ENCODE measurements at regions not wholly inside any gene's neighbourhood (a gene's known extent, or its start where the extent isn't known, plus 50 kb on each side); places are given as distances from the start of the nearest gene placed in this dataset.

GRCh38 chr10:78398382-78398781, 364.7 kb downstream of the RPS24 start:
- no peak overlapping the region for H3K4me3 ChIP-seq
- no peak overlapping the region for H3K27ac ChIP-seq
- H3K27me3 ChIP-seq = no peaks in the 10 kb centered on the region
- H3K4me1 ChIP-seq = no peaks in the 10 kb centered on the region
- H3K36me3 ChIP-seq = no peaks in the 10 kb centered on the region
- no peaks in the 10 kb centered on the region for H3K9me3 ChIP-seq
- WGBS, 2 donors = 88 to 97% methylated on average over 2 of the region's 2 CpGs
- DNase-seq (ENCODE audit: low spot score in 2 of 2) = no peak
- no peak for TF ChIP-seq POLR2A (IDR thresholded peaks at IDR 0.05)
- no peak for TF ChIP-seq CTCF (IDR thresholded peaks at IDR 0.05)
- TF ChIP-seq EP300 (IDR thresholded peaks at IDR 0.05) = no peak

- Histone ChIP-seq H3K4me3 (no peak overlapping the region), H3K4me1 (peaks cover 0 to 11% (median 0%) of the 10 kb centered on the region in 4 donors), H3K9me3 (no peaks in the 10 kb centered on the region), H3K27ac (no peak overlapping the region), H3K27me3 (peaks cover 0 to 8% of the 10 kb centered on the region in 2 donors), H3K36me3 (no peaks in the 10 kb centered on the region)
- DNase-seq (ENCODE audit: low spot score in 2 of 2) = no peak
- 66 to 81% methylated on average over 9 to 13 of the region's 13 CpGs for WGBS, 2 donors
- TF ChIP-seq EP300 (IDR thresholded peaks at IDR 0.05) (no peak), POLR2A (IDR thresholded peaks at IDR 0.05) (no peak), CTCF (IDR thresholded peaks at IDR 0.05) (no peak)
These were observed 368.1 kb downstream of the RPS24 start for GRCh38 chr10:78401624-78402367.

- H3K4me3 ChIP-seq = no peak overlapping the region
- no peaks in the 10 kb centered on the region for H3K36me3 ChIP-seq
- 40 to 42% methylated on average over 3 to 4 of the region's 4 CpGs for WGBS, 2 donors
- no peak for DNase-seq (ENCODE audit: low spot score in 2 of 2)
- no peaks in the 10 kb centered on the region for H3K9me3 ChIP-seq
- peaks cover 0 to 19% (median 2%) of the 10 kb centered on the region in 4 donors for H3K4me1 ChIP-seq
- TF ChIP-seq EP300 (IDR thresholded peaks at IDR 0.05) = no peak
- TF ChIP-seq CTCF (IDR thresholded peaks at IDR 0.05) = no peak
- no peak for TF ChIP-seq POLR2A (IDR thresholded peaks at IDR 0.05)
- peaks cover 0 to 8% of the 10 kb centered on the region in 2 donors for H3K27me3 ChIP-seq
- no peak overlapping the region for H3K27ac ChIP-seq
These were observed 368.9 kb downstream of the RPS24 start for GRCh38 chr10:78402591-78402990.

DNA sequence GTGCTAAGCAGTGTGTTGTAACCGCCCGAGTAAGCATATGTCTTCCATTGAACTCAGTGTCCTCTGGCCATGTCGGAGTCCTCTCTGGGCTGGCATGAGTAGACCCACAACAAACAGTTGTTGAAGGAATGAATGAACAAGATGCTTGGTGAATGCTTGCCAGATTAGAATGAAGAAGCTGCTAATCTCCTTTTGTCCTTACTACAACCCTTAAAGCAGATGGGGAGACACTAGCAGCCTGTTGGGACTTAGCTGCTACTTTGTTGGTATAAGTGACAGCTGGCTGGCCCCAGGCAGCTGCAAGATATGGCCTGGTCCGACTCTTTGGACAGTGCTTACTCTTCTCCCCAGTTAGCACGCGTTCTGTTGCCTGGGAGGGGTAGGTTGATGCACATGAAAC, 370.1 kb downstream of the RPS24 start:
- DNase-seq (ENCODE audit: low spot score in 2 of 2) = no peak
- TF ChIP-seq EP300 (IDR thresholded peaks at IDR 0.05) (no peak), POLR2A (IDR thresholded peaks at IDR 0.05) (no peak), CTCF (IDR thresholded peaks at IDR 0.05) (no peak)
- WGBS, 2 donors = 96% methylated on average over 6 of the region's 6 CpGs
- Histone ChIP-seq H3K9me3 (no peaks in the 10 kb centered on the region), H3K4me1 (peaks cover 0 to 26% (median 2%) of the 10 kb centered on the region in 4 donors), H3K36me3 (no peaks in the 10 kb centered on the region), H3K4me3 (no peak overlapping the region), H3K27me3 (peaks cover 0 to 8% of the 10 kb centered on the region in 2 donors), H3K27ac (no peak overlapping the region)

GRCh38 chr10:78404296-78404695, 370.6 kb downstream of the RPS24 start:
- H3K4me3 ChIP-seq = no peak overlapping the region
- DNase-seq (ENCODE audit: low spot score in 2 of 2) = no peak
- WGBS, 2 donors = 98% methylated on average over 3 to 5 of the region's 5 CpGs
- peaks cover 0 to 31% (median 2%) of the 10 kb centered on the region in 4 donors for H3K4me1 ChIP-seq
- peaks cover 0 to 8% of the 10 kb centered on the region in 2 donors for H3K27me3 ChIP-seq
- no peak overlapping the region for H3K27ac ChIP-seq
- H3K9me3 ChIP-seq = no peaks in the 10 kb centered on the region
- TF ChIP-seq CTCF (IDR thresholded peaks at IDR 0.05) (no peak), EP300 (IDR thresholded peaks at IDR 0.05) (no peak), POLR2A (IDR thresholded peaks at IDR 0.05) (no peak)
- H3K36me3 ChIP-seq = no peaks in the 10 kb centered on the region

Data from tibial nerve (tissue), 4 donors.